Osteoblast (primary cell): ENCODE measurements at regions not wholly inside any gene's neighbourhood (a gene's known extent, or its start where the extent isn't known, plus 50 kb on each side); places are given as distances from the start of the nearest gene placed in this dataset.
"Not testable (repeated sequence)": the region's sequence is repeated elsewhere in the genome, so short reads cannot be mapped to it uniquely, and the experiment has no call there.

Experiments
- DNase-seq: peaks from one replicate; pipeline ENCODE4 v3.0.0; 2011; ENCODE audit warnings: low spot score, mixed read lengths; ENCODE audit not compliant: insufficient read length; ENCODE audit errors: missing footprints
- H2AFZ ChIP-seq: 2 replicates; pipeline ENCODE4 v1.6.0; 2011; ENCODE audit warnings: mild to moderate bottlenecking, low read length
- H3K27ac ChIP-seq: 2 replicates; pipeline ENCODE4 v1.5.1; 2011; ENCODE audit warnings: mild to moderate bottlenecking, low read depth, low read length, moderate library complexity
- H3K27me3 ChIP-seq: 2 replicates; pipeline ENCODE4 v1.6.0; 2012; ENCODE audit warnings: mild to moderate bottlenecking, control low read depth, inconsistent platforms, low read length, moderate library complexity; ENCODE audit not compliant: insufficient read depth
- H3K36me3 ChIP-seq: 2 replicates; pipeline ENCODE4 v1.5.1; 2011; ENCODE audit warnings: mild to moderate bottlenecking, low read length, control low read depth, moderate library complexity; ENCODE audit not compliant: insufficient read depth
- H3K4me1 ChIP-seq: 2 replicates; pipeline ENCODE4 v1.5.1; 2011; ENCODE audit warnings: mild to moderate bottlenecking, low read length, control low read depth, moderate library complexity; ENCODE audit not compliant: insufficient read depth
- H3K4me2 ChIP-seq: 2 replicates; pipeline ENCODE4 v1.6.0; 2011; ENCODE audit warnings: mild to moderate bottlenecking, low read length; ENCODE audit not compliant: insufficient read depth
- H3K4me3 ChIP-seq: fragments of 200-600 bp; sonication (generic); 3 replicates; pipeline ENCODE4 v1.5.1; 2012; ENCODE audit warnings: mild to moderate bottlenecking, low read length, inconsistent platforms; ENCODE audit not compliant: insufficient read depth
- H3K79me2 ChIP-seq: 2 replicates; pipeline ENCODE4 v1.6.0; 2012; ENCODE audit warnings: mild to moderate bottlenecking, low read length, control low read depth, inconsistent platforms; ENCODE audit not compliant: insufficient read depth
- H3K9me3 ChIP-seq: 2 replicates; pipeline ENCODE4 v1.5.1; 2011; ENCODE audit warnings: low read depth, low read length, control low read depth
- H4K20me1 ChIP-seq: 2 replicates; pipeline ENCODE4 v1.6.0; 2012; ENCODE audit warnings: mild to moderate bottlenecking, low read length, control low read depth; ENCODE audit not compliant: insufficient read depth
- TF ChIP-seq, protein P1 (sequence below): IDR thresholded peaks from 2 replicates; pipeline ENCODE4 v1.5.1; 2011; ENCODE audit warnings: mild to moderate bottlenecking, low read depth, low read length, moderate library complexity; ENCODE audit errors: extremely low read depth

GRCh38 chr13:42492372-42492920 is 81.5 kb upstream of the TNFSF11 start:
- DNase-seq: no peak
- Histone ChIP-seq H4K20me1 (no peaks in the 10 kb centered on the region), H3K27ac (no peak overlapping the region), H3K36me3 (no peaks in the 10 kb centered on the region), H2AFZ (no peak overlapping the region), H3K4me2 (no peak overlapping the region), H3K9me3 (no peaks in the 10 kb centered on the region), H3K79me2 (no peaks in the 10 kb centered on the region), H3K4me3 (no peak overlapping the region), H3K4me1 (peaks cover 15% of the 10 kb centered on the region), H3K27me3 (peaks cover 23% of the 10 kb centered on the region)
- TF ChIP-seq, protein P1, sequence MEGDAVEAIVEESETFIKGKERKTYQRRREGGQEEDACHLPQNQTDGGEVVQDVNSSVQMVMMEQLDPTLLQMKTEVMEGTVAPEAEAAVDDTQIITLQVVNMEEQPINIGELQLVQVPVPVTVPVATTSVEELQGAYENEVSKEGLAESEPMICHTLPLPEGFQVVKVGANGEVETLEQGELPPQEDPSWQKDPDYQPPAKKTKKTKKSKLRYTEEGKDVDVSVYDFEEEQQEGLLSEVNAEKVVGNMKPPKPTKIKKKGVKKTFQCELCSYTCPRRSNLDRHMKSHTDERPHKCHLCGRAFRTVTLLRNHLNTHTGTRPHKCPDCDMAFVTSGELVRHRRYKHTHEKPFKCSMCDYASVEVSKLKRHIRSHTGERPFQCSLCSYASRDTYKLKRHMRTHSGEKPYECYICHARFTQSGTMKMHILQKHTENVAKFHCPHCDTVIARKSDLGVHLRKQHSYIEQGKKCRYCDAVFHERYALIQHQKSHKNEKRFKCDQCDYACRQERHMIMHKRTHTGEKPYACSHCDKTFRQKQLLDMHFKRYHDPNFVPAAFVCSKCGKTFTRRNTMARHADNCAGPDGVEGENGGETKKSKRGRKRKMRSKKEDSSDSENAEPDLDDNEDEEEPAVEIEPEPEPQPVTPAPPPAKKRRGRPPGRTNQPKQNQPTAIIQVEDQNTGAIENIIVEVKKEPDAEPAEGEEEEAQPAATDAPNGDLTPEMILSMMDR: no peak

DNA sequence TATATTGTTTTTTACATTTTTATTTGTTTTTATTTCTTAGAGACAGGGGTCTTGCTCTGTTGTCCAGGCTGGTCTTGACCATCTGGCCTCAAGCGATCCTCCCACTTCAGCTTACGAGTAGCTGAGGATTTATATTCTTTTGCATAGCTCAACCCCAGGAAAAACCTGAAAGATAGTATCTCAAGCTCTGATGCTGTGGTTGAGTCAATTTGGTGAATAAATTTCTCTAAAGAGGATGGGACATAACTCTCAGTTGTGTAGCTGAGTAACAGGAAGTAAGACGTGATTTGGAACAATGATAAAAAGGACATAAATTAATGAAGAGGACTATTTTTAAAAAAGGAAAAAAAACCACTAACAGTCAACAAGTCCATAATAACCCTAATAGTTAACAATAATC is 79.8 kb upstream of the TNFSF11 start:
- no peak overlapping the region for H3K4me3 ChIP-seq
- H3K79me2 ChIP-seq: no peaks in the 10 kb centered on the region
- H4K20me1 ChIP-seq: no peaks in the 10 kb centered on the region
- no peaks in the 10 kb centered on the region for H3K9me3 ChIP-seq
- H3K36me3 ChIP-seq: no peaks in the 10 kb centered on the region
- no peak overlapping the region for H3K4me2 ChIP-seq
- TF ChIP-seq, protein P1: no peak
- H3K4me1 ChIP-seq: peaks cover 14% of the 10 kb centered on the region
- no peak for DNase-seq
- no peak overlapping the region for H3K27ac ChIP-seq
- H2AFZ ChIP-seq: no peak overlapping the region
- H3K27me3 ChIP-seq: peaks cover 20% of the 10 kb centered on the region

- Histone ChIP-seq H3K4me2 (no peak overlapping the region), H3K9me3 (no peaks in the 10 kb centered on the region), H4K20me1 (no peaks in the 10 kb centered on the region), H3K27ac (peak overlapping the region; percentile 67), H3K36me3 (no peaks in the 10 kb centered on the region), H3K4me1 (peaks cover 14% of the 10 kb centered on the region), H2AFZ (no peak overlapping the region), H3K27me3 (peaks cover 13% of the 10 kb centered on the region), H3K4me3 (no peak overlapping the region), H3K79me2 (no peaks in the 10 kb centered on the region)
- TF ChIP-seq, protein P1: no peak
- no peak for DNase-seq
Measured at GRCh38 chr13:42495255-42495654, 78.7 kb upstream of the TNFSF11 start.

DNA sequence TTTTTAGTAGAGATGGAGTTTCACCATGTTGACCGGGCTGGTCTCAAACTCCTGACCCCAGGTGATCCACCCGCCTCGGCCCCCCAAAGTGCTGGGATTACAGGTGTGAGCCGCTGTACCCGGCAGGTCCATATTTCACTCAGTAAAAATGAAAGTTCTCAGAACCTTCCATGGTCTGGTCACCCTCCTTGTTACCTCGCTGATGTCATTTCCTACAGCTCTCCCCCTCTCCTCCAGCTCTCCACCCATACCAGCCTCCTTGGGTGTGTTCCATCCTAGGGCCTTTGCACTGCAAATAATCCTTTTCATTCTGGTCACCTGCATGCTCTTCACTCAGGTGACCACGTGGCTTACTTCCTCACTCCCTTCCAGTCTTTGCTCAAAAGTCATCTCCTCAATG is 78.2 kb upstream of the TNFSF11 start:
- Histone ChIP-seq H3K4me2 (no peak overlapping the region), H2AFZ (no peak overlapping the region), H4K20me1 (no peaks in the 10 kb centered on the region), H3K36me3 (no peaks in the 10 kb centered on the region), H3K27ac (no peak overlapping the region), H3K79me2 (no peaks in the 10 kb centered on the region), H3K4me3 (no peak overlapping the region), H3K27me3 (peaks cover 12% of the 10 kb centered on the region), H3K4me1 (peaks cover 14% of the 10 kb centered on the region), H3K9me3 (no peaks in the 10 kb centered on the region)
- TF ChIP-seq, protein P1: no peak
- DNase-seq: no peak

DNA sequence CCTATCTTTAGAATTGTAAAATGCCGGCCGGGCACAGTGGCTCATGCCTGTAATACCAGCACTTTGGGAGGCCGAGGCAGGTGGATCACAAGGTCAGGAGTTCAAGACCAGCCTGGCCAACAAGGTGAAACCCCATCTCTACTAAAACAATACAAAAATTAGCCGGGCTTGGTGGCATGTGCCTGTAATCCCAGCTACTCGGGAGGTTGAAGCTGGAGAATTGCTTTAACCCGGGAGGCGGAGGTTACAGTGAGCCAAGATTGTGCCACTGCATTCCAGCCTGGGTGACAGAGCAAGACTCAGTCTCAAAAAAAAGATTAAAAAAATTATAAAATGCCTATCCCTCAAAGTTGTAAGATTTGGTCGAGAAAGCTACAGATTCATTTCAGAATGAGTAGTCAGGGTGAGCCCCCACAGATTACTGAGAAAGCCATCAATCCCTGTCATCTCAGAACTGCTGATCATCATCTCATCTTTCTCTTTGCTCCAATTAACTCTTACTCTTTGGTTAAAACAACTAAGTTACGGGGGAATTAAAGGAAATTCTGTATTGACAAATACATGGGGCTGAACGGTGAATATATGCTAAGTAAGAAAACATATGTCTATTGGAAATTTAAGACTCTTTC is 76.9 kb upstream of the TNFSF11 start:
- DNase-seq, H3K79me2 ChIP-seq, H3K27ac ChIP-seq, H3K4me3 ChIP-seq, H2AFZ ChIP-seq, H3K4me2 ChIP-seq, H3K9me3 ChIP-seq, H3K27me3 ChIP-seq, H4K20me1 ChIP-seq, H3K36me3 ChIP-seq: not testable (repeated sequence)
- peaks cover 14% of the 10 kb centered on the region for H3K4me1 ChIP-seq
